SH-SY5Y (cell line): ENCODE measurements at regions not wholly inside any gene's neighbourhood (a gene's known extent, or its start where the extent isn't known, plus 50 kb on each side); places are given as distances from the start of the nearest gene placed in this dataset.

ENCODE experiments used
- GATA2 ChIP-seq: IDR thresholded peaks from 2 replicates; pipeline ENCODE4 v1.6.1; 2011; ENCODE audit warnings: mild to moderate bottlenecking, low read depth, low read length
- GATA3 ChIP-seq: IDR thresholded peaks from 2 replicates; pipeline ENCODE4 v1.6.1; 2011; ENCODE audit warnings: low read depth, mild to moderate bottlenecking, low read length, moderate library complexity

- TF ChIP-seq GATA2 (peak; percentile 83), GATA3 (peak; percentile 45; the same call in 1 of the 2 replicates)
Measured at GRCh38 chr6:142692942-142693341, 252.0 kb downstream of the HIVEP2 start.
